ENCODE measurements at regions not wholly inside any gene's neighbourhood (a gene's known extent, or its start where the extent isn't known, plus 50 kb on each side); places are given as distances from the start of the nearest gene placed in this dataset.

- Histone ChIP-seq H2AFZ (ENCODE audit: control insufficient read depth, low read length) (peak overlapping the region; percentile 47), H3K9ac (ENCODE audit: control insufficient read depth, extremely low read depth, insufficient read depth, low read length) (no peak overlapping the region), H4K20me1 (ENCODE audit: control insufficient read depth, extremely low read depth, insufficient read depth, low read length) (no peaks in the 10 kb centered on the region), H3K27me3 (ENCODE audit: control insufficient read depth, extremely low read depth, insufficient read depth, low read length) (no peaks in the 10 kb centered on the region), H3K4me1 (ENCODE audit: control insufficient read depth, extremely low read depth, insufficient read depth, low read length) (peaks cover 39% of the 10 kb centered on the region), H3K79me2 (ENCODE audit: control insufficient read depth, insufficient read depth, low read length) (no peaks in the 10 kb centered on the region), H3K4me2 (ENCODE audit: control insufficient read depth, extremely low read depth, insufficient read depth, low read depth, low read length) (no peak overlapping the region), H3K4me3 (ENCODE audit: control insufficient read depth in 2 of 3, extremely low read depth in 1 of 3, insufficient read depth in 2 of 3, low read depth in 1 of 3, low read length in 3 of 3) (no peak overlapping the region), H3K9me3 (ENCODE audit: control insufficient read depth, low read depth, low read length) (no peaks in the 10 kb centered on the region), H3K9me1 (ENCODE audit: control insufficient read depth, extremely low read depth, insufficient read depth, low read length) (no peaks in the 10 kb centered on the region), H3K36me3 (ENCODE audit: control insufficient read depth in 2 of 2, extremely low read depth in 1 of 2, insufficient read depth in 2 of 2, low read length in 2 of 2) (no peaks in the 10 kb centered on the region), H3K27ac (ENCODE audit: control insufficient read depth, insufficient read depth, low read length) (no peak overlapping the region)
- FAIRE-seq, result peak; percentile 52
- DNase-seq (ENCODE audit: low read depth, low spot score), result no peak
- TF ChIP-seq EZH2 (IDR thresholded peaks at IDR 0.05; ENCODE audit: low read length), result no peak
- TF ChIP-seq CTCF (optimal IDR thresholded peaks at IDR 0.05 in 1 of 3, IDR thresholded peaks at IDR 0.05 in 1 of 3, conservative IDR thresholded peaks at IDR 0.05 in 1 of 3; ENCODE audit: extremely low read depth in 1 of 3, insufficient read depth in 2 of 3, low read length in 3 of 3), result no peak
- dilution Hi-C loops (cut with MboI; ENCODE audit: extremely low pct_ligation_motif_present, low sequenced_read_pairs), result no loop called here
These were observed 317.1 kb upstream of the TGFBR2 start for GRCh38 chr3:30289324-30289723.

- peaks cover 39% of the 10 kb centered on the region for H3K4me1 ChIP-seq (ENCODE audit: control insufficient read depth, extremely low read depth, insufficient read depth, low read length)
- dilution Hi-C loops (cut with MboI; ENCODE audit: extremely low pct_ligation_motif_present, low sequenced_read_pairs), result no loop called here
- no peak overlapping the region for H3K4me2 ChIP-seq (ENCODE audit: control insufficient read depth, extremely low read depth, insufficient read depth, low read depth, low read length)
- H3K27ac ChIP-seq (ENCODE audit: control insufficient read depth, insufficient read depth, low read length), result no peak overlapping the region
- H3K36me3 ChIP-seq (ENCODE audit: control insufficient read depth in 2 of 2, extremely low read depth in 1 of 2, insufficient read depth in 2 of 2, low read length in 2 of 2), result no peaks in the 10 kb centered on the region
- H4K20me1 ChIP-seq (ENCODE audit: control insufficient read depth, extremely low read depth, insufficient read depth, low read length), result no peaks in the 10 kb centered on the region
- no peak overlapping the region for H3K4me3 ChIP-seq (ENCODE audit: control insufficient read depth in 2 of 3, extremely low read depth in 1 of 3, insufficient read depth in 2 of 3, low read depth in 1 of 3, low read length in 3 of 3)
- no peak overlapping the region for H2AFZ ChIP-seq (ENCODE audit: control insufficient read depth, low read length)
- no peaks in the 10 kb centered on the region for H3K27me3 ChIP-seq (ENCODE audit: control insufficient read depth, extremely low read depth, insufficient read depth, low read length)
- TF ChIP-seq EZH2 (IDR thresholded peaks at IDR 0.05; ENCODE audit: low read length), result no peak
- TF ChIP-seq CTCF (optimal IDR thresholded peaks at IDR 0.05 in 1 of 3, IDR thresholded peaks at IDR 0.05 in 1 of 3, conservative IDR thresholded peaks at IDR 0.05 in 1 of 3; ENCODE audit: extremely low read depth in 1 of 3, insufficient read depth in 2 of 3, low read length in 3 of 3), result no peak
- no peaks in the 10 kb centered on the region for H3K9me1 ChIP-seq (ENCODE audit: control insufficient read depth, extremely low read depth, insufficient read depth, low read length)
- H3K9me3 ChIP-seq (ENCODE audit: control insufficient read depth, low read depth, low read length), result no peaks in the 10 kb centered on the region
- DNase-seq (ENCODE audit: low read depth, low spot score) (no peak), FAIRE-seq (no peak)
- no peaks in the 10 kb centered on the region for H3K79me2 ChIP-seq (ENCODE audit: control insufficient read depth, insufficient read depth, low read length)
- no peak overlapping the region for H3K9ac ChIP-seq (ENCODE audit: control insufficient read depth, extremely low read depth, insufficient read depth, low read length)
These were observed 316.6 kb upstream of the TGFBR2 start for GRCh38 chr3:30289766-30290165.
